Epithelial cell of esophagus (primary cell): ENCODE measurements at regions not wholly inside any gene's neighbourhood (a gene's known extent, or its start where the extent isn't known, plus 50 kb on each side); places are given as distances from the start of the nearest gene placed in this dataset.

Experiments used
- DNase-seq: peaks from one replicate; pipeline ENCODE4 v3.0.0; 2010; ENCODE audit warnings: low read depth
- H3K4me3 ChIP-seq: 2 replicates; pipeline ENCODE4 v1.5.1; 2011; ENCODE audit warnings: mild to moderate bottlenecking, low read length, control low read depth
- CTCF ChIP-seq: IDR thresholded peaks from 2 replicates; pipeline ENCODE4 v1.5.1; 2011; ENCODE audit warnings: low read depth, mild to moderate bottlenecking, low read length, control low read depth, inconsistent platforms; ENCODE audit not compliant: insufficient read depth; ENCODE audit errors: missing control alignments

GRCh38 chr3:132154619-132155018 is 119.8 kb upstream of the CPNE4 start:
- DNase-seq: no peak
- no peak overlapping the region for H3K4me3 ChIP-seq
- no peak for TF ChIP-seq CTCF

- TF ChIP-seq CTCF: no peak
- no peak overlapping the region for H3K4me3 ChIP-seq
- no peak for DNase-seq
These were observed 124.3 kb upstream of the CPNE4 start for GRCh38 chr3:132159145-132159544.

GRCh38 chr3:132160198-132160597 is 125.4 kb upstream of the CPNE4 start:
- TF ChIP-seq CTCF: no peak
- H3K4me3 ChIP-seq: no peak overlapping the region

GRCh38 chr3:132161608-132162007 is 126.8 kb upstream of the CPNE4 start:
- no peak overlapping the region for H3K4me3 ChIP-seq
- DNase-seq: no peak
- no peak for TF ChIP-seq CTCF

More at GRCh38 chr3:132160198-132160597, 125.4 kb upstream of the CPNE4 start:
- DNase-seq: no peak

- DNase-seq: peak; percentile 83
- H3K4me3 ChIP-seq: no peak overlapping the region
- TF ChIP-seq CTCF: no peak
These were observed 129.8 kb upstream of the CPNE4 start for GRCh38 chr3:132164469-132165092.

GRCh38 chr3:132167870-132168269 is 133.1 kb upstream of the CPNE4 start:
- no peak for DNase-seq
- no peak overlapping the region for H3K4me3 ChIP-seq
- no peak for TF ChIP-seq CTCF

- peak; percentile 10 for TF ChIP-seq CTCF
- H3K4me3 ChIP-seq: no peak overlapping the region
- peak; percentile 56 for DNase-seq
These were observed 139.7 kb upstream of the CPNE4 start for GRCh38 chr3:132174500-132174899.
